Mesenchymal stem cell (in vitro differentiated cells and primary cell): ENCODE measurements at regions not wholly inside any gene's neighbourhood (a gene's known extent, or its start where the extent isn't known, plus 50 kb on each side); places are given as distances from the start of the nearest gene placed in this dataset.
A peak's percentile ranks its signal among the peaks of the same experiment; 100 is the strongest.

ENCODE experiments used
- DNase-seq: peaks from one replicate; pipeline ENCODE4 v3.0.0-alpha.2; 2013
- H2AFZ ChIP-seq: one replicate; pipeline ENCODE4 v1.6.1; 2013; ENCODE audit warnings: low read depth, mild to moderate bottlenecking, control low read depth, inconsistent platforms, low read length, moderate library complexity
- H2AK5ac ChIP-seq: 2 replicates; pipeline ENCODE4 v1.6.1; 2013; ENCODE audit warnings: low read length, moderate library complexity, mild to moderate bottlenecking, inconsistent platforms; ENCODE audit not compliant: severe bottlenecking
- H2BK120ac ChIP-seq: one replicate; pipeline ENCODE4 v1.6.1; 2013; ENCODE audit warnings: low read depth, mild to moderate bottlenecking, inconsistent platforms, low read length, moderate library complexity
- H2BK12ac ChIP-seq, 2 experiments: one replicate each; pipeline ENCODE4 v1.6.1; 2013; ENCODE audit warnings: inconsistent platforms in 2 of 2, low read length in 2 of 2, mild to moderate bottlenecking in 2 of 2, moderate library complexity in 2 of 2, control low read depth in 1 of 2
- H2BK15ac ChIP-seq: one replicate; pipeline ENCODE4 v1.6.1; 2013; ENCODE audit warnings: mild to moderate bottlenecking, low read depth, inconsistent platforms; ENCODE audit not compliant: poor library complexity, severe bottlenecking
- H2BK5ac ChIP-seq: 2 replicates; pipeline ENCODE4 v1.6.1; 2013; ENCODE audit warnings: low read depth, mild to moderate bottlenecking, low read length, control low read depth, inconsistent platforms; ENCODE audit not compliant: poor library complexity, severe bottlenecking
- H3K14ac ChIP-seq, 2 experiments: one replicate each; pipeline ENCODE4 v1.6.1; 2013; ENCODE audit warnings: inconsistent platforms in 2 of 2, low read length in 2 of 2, control low read depth in 1 of 2, mild to moderate bottlenecking in 1 of 2, moderate library complexity in 1 of 2
- H3K18ac ChIP-seq, 2 experiments: one replicate each; pipeline ENCODE4 v1.6.1; 2013; ENCODE audit warnings: inconsistent platforms in 2 of 2, low read length in 2 of 2, control low read depth in 1 of 2, low read depth in 1 of 2, mild to moderate bottlenecking in 1 of 2
- H3K23ac ChIP-seq, 2 experiments: one replicate each; pipeline ENCODE4 v1.6.1; 2013; ENCODE audit warnings: inconsistent platforms in 2 of 2, low read length in 2 of 2, mild to moderate bottlenecking in 2 of 2, moderate library complexity in 2 of 2, control low read depth in 1 of 2
- H3K27ac ChIP-seq: 2 replicates; pipeline ENCODE4 v1.5.1; 2013; ENCODE audit warnings: mild to moderate bottlenecking, moderate library complexity, low read length, control low read depth, inconsistent platforms; ENCODE audit not compliant: poor library complexity, severe bottlenecking
- H3K27me3 ChIP-seq, 2 experiments: 2 replicates each; pipeline versions ENCODE4 v1.6.1 to v1.7.0; 2013; ENCODE audit warnings: low read length in 2 of 2, mild to moderate bottlenecking in 2 of 2, moderate library complexity in 2 of 2, control low read depth in 1 of 2, inconsistent platforms in 1 of 2; ENCODE audit not compliant: control insufficient read depth in 1 of 2, insufficient read depth in 1 of 2
- H3K36me3 ChIP-seq, 2 experiments: 2 replicates each; pipeline versions ENCODE4 v1.6.1 to v1.7.0; 2013; ENCODE audit warnings: low read length in 2 of 2, control low read depth in 1 of 2, inconsistent platforms in 1 of 2, low read depth in 1 of 2, mild to moderate bottlenecking in 1 of 2; ENCODE audit not compliant: insufficient read depth in 2 of 2, control insufficient read depth in 1 of 2
- H3K4ac ChIP-seq, 2 experiments: one replicate each; pipeline ENCODE4 v1.6.1; 2013; ENCODE audit warnings: inconsistent platforms in 2 of 2, low read length in 2 of 2, mild to moderate bottlenecking in 2 of 2, moderate library complexity in 2 of 2, control low read depth in 1 of 2, low read depth in 1 of 2
- H3K4me1 ChIP-seq: 2 replicates; pipeline ENCODE4 v1.6.1; 2013; ENCODE audit warnings: low read depth, low read length, control low read depth; ENCODE audit not compliant: control insufficient read depth, insufficient read depth
- H3K4me2 ChIP-seq: 2 replicates; pipeline ENCODE4 v1.6.1; 2013; ENCODE audit warnings: low read length, mild to moderate bottlenecking, inconsistent platforms; ENCODE audit not compliant: poor library complexity, severe bottlenecking
- H3K4me3 ChIP-seq, 2 experiments: 2 replicates each; pipeline versions ENCODE4 v1.5.1 to v1.7.0; 2013; ENCODE audit warnings: low read length in 2 of 2, mild to moderate bottlenecking in 2 of 2, control low read depth in 1 of 2, low read depth in 1 of 2; ENCODE audit not compliant: insufficient read depth in 1 of 2
- H3K79me1 ChIP-seq: replicated peaks from 2 replicates; pipeline ENCODE4 v1.6.1; 2013; ENCODE audit warnings: mild to moderate bottlenecking, control low read depth, low read length, inconsistent platforms; ENCODE audit not compliant: poor library complexity, severe bottlenecking
- H3K9ac ChIP-seq: 2 replicates; pipeline ENCODE4 v1.7.0; 2013; ENCODE audit warnings: mild to moderate bottlenecking, low read length, moderate library complexity
- H3K9me3 ChIP-seq: 2 replicates; pipeline ENCODE4 v1.7.0; 2013; ENCODE audit warnings: mild to moderate bottlenecking, low read length; ENCODE audit not compliant: control insufficient read depth
- H4K8ac ChIP-seq: one replicate; pipeline ENCODE4 v1.6.1; 2013; ENCODE audit warnings: inconsistent platforms, mild to moderate bottlenecking, low read length, moderate library complexity
- H4K91ac ChIP-seq: one replicate; pipeline ENCODE4 v1.6.1; 2013; ENCODE audit warnings: mild to moderate bottlenecking, low read length, inconsistent platforms
- WGBS: methylation state at CpG from one replicate; pipeline ENCODE4 v1.1.7; 2013; ENCODE audit warnings: mixed read lengths; 5-methylcytosine and 5-hydroxymethylcytosine counted together

DNA sequence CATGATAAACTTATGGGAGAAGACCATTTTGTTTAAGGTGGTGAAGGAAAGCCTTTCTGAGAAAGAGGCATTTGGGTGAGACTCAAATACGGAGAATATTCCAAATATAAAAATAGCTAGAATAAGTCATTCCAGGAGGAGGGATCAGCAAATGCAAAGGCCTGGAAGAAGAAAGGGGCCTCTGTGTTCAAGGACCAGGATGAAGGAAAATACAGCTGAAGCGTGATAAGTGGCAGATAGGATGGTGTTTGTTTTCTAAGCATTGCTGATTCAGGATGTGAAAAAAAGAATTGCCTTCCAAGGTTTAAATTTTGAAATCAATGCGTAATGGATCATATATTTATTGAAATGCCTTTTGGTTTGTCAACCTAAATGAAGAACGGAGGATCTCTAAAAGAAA is 59.4 kb upstream of the CAST start:
- Histone ChIP-seq H3K9ac (no peak overlapping the region), H2BK12ac (no peak overlapping the region), H3K9me3 (no peaks in the 10 kb centered on the region), H3K36me3 (no peaks in the 10 kb centered on the region), H3K4me1 (no peaks in the 10 kb centered on the region), H2BK120ac (no peak overlapping the region), H3K4me2 (no peak overlapping the region), H3K23ac (no peak overlapping the region), H2BK5ac (no peak overlapping the region), H4K91ac (no peak overlapping the region), H2AK5ac (no peak overlapping the region), H3K27ac (no peak overlapping the region), H3K14ac (no peak overlapping the region), H3K18ac (no peak overlapping the region), H3K27me3 (no peaks in the 10 kb centered on the region), H2AFZ (no peak overlapping the region), H3K4me3 (no peak overlapping the region), H3K79me1 (no peaks in the 10 kb centered on the region), H4K8ac (no peak overlapping the region), H2BK15ac (no peak overlapping the region), H3K4ac (no peak overlapping the region)
- 95% methylated on average over 3 of the region's 4 CpGs for WGBS
- DNase-seq = no peak

DNA sequence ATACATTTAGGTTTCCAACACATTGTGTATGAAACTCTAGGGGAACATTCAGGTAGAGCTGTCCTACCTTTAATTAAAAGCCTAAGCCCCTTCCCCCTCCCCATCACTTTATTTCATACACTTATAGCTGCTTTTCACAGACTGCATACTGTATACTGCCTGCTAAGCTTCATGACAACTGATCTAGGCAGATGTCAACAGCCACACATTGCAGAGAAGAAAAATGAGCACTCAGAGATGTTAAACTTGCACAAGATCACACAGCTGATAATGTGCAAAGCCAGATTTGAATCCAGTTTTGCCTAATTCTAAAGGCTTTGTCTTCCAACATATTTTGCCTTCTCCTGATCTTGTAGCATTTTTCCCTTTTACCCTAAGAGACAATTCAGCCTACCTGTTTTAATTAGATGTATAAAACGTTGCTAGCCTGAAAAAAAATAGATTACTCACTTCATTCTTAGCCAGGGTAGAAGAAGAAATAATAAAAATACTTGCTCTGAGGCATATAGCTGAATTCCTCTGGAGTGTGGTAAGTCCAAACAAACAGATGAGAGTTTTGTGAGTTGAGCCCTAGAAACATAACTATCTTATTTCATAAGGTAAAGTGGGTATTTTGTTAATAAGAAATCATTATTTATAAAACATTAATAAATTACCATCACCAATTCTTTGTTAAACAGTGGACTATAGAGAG is 56.9 kb upstream of the CAST start:
- no peaks in the 10 kb centered on the region for H3K79me1 ChIP-seq
- no peak overlapping the region for H2BK120ac ChIP-seq
- H3K23ac ChIP-seq = no peak overlapping the region
- H2BK12ac ChIP-seq = no peak overlapping the region
- H3K9me3 ChIP-seq = no peaks in the 10 kb centered on the region
- H3K36me3 ChIP-seq = no peaks in the 10 kb centered on the region
- no peak overlapping the region for H2AK5ac ChIP-seq
- no peak overlapping the region for H3K9ac ChIP-seq
- H2AFZ ChIP-seq = no peak overlapping the region
- no CpG with 5 or more reads among the region's 1 CpG for WGBS
- no peak overlapping the region for H4K91ac ChIP-seq
- no peak for DNase-seq
- H3K4me1 ChIP-seq = no peaks in the 10 kb centered on the region
- no peaks in the 10 kb centered on the region for H3K27me3 ChIP-seq
- no peak overlapping the region for H3K4ac ChIP-seq
- no peak overlapping the region for H3K4me2 ChIP-seq
- H3K18ac ChIP-seq = no peak overlapping the region
- H4K8ac ChIP-seq = no peak overlapping the region
- H3K27ac ChIP-seq = no peak overlapping the region
- H3K4me3 ChIP-seq = no peak overlapping the region
- H2BK5ac ChIP-seq = no peak overlapping the region
- no peak overlapping the region for H3K14ac ChIP-seq
- no peak overlapping the region for H2BK15ac ChIP-seq

DNA sequence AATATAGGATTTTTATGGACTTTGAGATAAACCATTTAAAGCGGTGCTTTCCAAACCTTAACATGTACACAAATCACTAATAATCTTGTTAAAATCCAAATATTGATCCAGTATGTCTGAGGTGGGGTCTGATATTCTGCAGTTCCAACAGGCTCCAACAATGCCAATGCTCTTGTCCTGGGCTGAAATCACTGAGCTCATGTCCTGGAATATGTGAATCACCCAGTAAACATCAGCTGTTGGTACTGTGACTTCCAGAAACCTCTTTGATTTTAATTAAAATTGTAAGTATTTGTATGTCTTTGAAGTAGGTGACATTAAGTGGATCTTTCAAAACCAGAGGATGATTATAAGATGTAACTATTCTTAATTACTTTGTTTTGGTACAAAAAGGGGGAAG is 52.8 kb upstream of the CAST start:
- no peak overlapping the region for H3K27ac ChIP-seq
- DNase-seq = peak; percentile 20
- no peak overlapping the region for H2AFZ ChIP-seq
- H3K4me1 ChIP-seq = no peaks in the 10 kb centered on the region
- H3K4me2 ChIP-seq = no peak overlapping the region
- H3K27me3 ChIP-seq = no peaks in the 10 kb centered on the region
- H3K23ac ChIP-seq = no peak overlapping the region
- H3K18ac ChIP-seq = no peak overlapping the region
- no peaks in the 10 kb centered on the region for H3K36me3 ChIP-seq
- H2AK5ac ChIP-seq = no peak overlapping the region
- no peak overlapping the region for H2BK120ac ChIP-seq
- H3K4me3 ChIP-seq = no peak overlapping the region
- H3K14ac ChIP-seq = no peak overlapping the region
- no peak overlapping the region for H2BK12ac ChIP-seq
- no peak overlapping the region for H2BK15ac ChIP-seq
- H3K9ac ChIP-seq = no peak overlapping the region
- no peaks in the 10 kb centered on the region for H3K9me3 ChIP-seq
- H4K8ac ChIP-seq = no peak overlapping the region
- no peak overlapping the region for H2BK5ac ChIP-seq
- no CpG with 5 or more reads among the region's 1 CpG for WGBS
- no peak overlapping the region for H3K4ac ChIP-seq
- no peaks in the 10 kb centered on the region for H3K79me1 ChIP-seq
- no peak overlapping the region for H4K91ac ChIP-seq

DNA sequence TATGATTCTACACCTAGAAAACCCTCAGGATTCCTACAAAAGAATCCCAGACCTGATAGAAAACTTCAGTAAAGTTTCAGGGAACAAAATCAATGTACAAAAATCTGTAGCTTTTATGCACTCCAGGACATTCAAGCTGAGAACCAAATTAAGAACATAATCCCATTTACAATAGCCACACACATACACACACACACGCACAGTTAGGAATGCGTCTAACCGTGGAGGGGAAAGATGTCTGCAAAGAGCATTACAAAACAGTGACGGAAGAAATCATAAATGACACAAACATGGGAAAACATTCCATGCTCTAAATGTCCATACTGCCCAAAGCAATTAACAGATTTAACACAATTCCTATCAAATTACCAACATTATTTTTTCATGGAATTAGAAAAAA is 51.4 kb upstream of the CAST start:
- Histone ChIP-seq H3K23ac (no peak overlapping the region), H2BK12ac (no peak overlapping the region), H3K9ac (no peak overlapping the region), H2BK15ac (no peak overlapping the region), H3K4me1 (no peaks in the 10 kb centered on the region), H2BK5ac (no peak overlapping the region), H4K91ac (no peak overlapping the region), H3K36me3 (no peaks in the 10 kb centered on the region), H3K18ac (no peak overlapping the region), H4K8ac (no peak overlapping the region), H3K4me2 (no peak overlapping the region), H2BK120ac (no peak overlapping the region), H3K27me3 (no peaks in the 10 kb centered on the region), H2AFZ (no peak overlapping the region), H3K79me1 (no peaks in the 10 kb centered on the region), H3K27ac (no peak overlapping the region), H3K4me3 (no peak overlapping the region), H3K9me3 (no peaks in the 10 kb centered on the region), H3K4ac (no peak overlapping the region), H3K14ac (no peak overlapping the region), H2AK5ac (no peak overlapping the region)
- no peak for DNase-seq
- WGBS = 89% methylated on average over 4 of the region's 4 CpGs
